Breast epithelium (tissue), 3 donors: ENCODE measurements at regions not wholly inside any gene's neighbourhood (a gene's known extent, or its start where the extent isn't known, plus 50 kb on each side); places are given as distances from the start of the nearest gene placed in this dataset.
"Not testable (repeated sequence)": the region's sequence is repeated elsewhere in the genome, so short reads cannot be mapped to it uniquely, and the experiment has no call there.

Experiments
- POLR2A ChIP-seq: fragments of 450-650 bp; IDR thresholded peaks from one replicate; pipeline ENCODE4 v1.6.1; 2016; ENCODE audit warnings: antibody characterized with exemption, mild to moderate bottlenecking, moderate library complexity
- POLR2AphosphoS5 ChIP-seq, 3 donors: sonication (generic); formaldehyde crosslinking; IDR thresholded peaks; one replicate each; pipeline ENCODE4 v1.6.1; 2017; ENCODE audit warnings: antibody characterized with exemption in 3 of 3
- TF ChIP-seq, protein P1 (sequence below), 3 donors: fragments of 450-650 bp; IDR thresholded peaks; one replicate each; pipeline ENCODE4 v1.5.1; 2016 to 2017; ENCODE audit warnings: antibody characterized with exemption in 3 of 3, mild to moderate bottlenecking in 3 of 3, moderate library complexity in 3 of 3

GRCh38 chr15:38797506-38797905, 232.9 kb upstream of the RASGRP1 start:
- not testable (repeated sequence) for TF ChIP-seq POLR2A; POLR2AphosphoS5 (IDR thresholded peaks at IDR 0.05)
- TF ChIP-seq, protein P1, sequence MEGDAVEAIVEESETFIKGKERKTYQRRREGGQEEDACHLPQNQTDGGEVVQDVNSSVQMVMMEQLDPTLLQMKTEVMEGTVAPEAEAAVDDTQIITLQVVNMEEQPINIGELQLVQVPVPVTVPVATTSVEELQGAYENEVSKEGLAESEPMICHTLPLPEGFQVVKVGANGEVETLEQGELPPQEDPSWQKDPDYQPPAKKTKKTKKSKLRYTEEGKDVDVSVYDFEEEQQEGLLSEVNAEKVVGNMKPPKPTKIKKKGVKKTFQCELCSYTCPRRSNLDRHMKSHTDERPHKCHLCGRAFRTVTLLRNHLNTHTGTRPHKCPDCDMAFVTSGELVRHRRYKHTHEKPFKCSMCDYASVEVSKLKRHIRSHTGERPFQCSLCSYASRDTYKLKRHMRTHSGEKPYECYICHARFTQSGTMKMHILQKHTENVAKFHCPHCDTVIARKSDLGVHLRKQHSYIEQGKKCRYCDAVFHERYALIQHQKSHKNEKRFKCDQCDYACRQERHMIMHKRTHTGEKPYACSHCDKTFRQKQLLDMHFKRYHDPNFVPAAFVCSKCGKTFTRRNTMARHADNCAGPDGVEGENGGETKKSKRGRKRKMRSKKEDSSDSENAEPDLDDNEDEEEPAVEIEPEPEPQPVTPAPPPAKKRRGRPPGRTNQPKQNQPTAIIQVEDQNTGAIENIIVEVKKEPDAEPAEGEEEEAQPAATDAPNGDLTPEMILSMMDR (IDR thresholded peaks at IDR 0.05) = not testable (repeated sequence)
